ENCODE measurements at regions not wholly inside any gene's neighbourhood (a gene's known extent, or its start where the extent isn't known, plus 50 kb on each side); places are given as distances from the start of the nearest gene placed in this dataset.
A peak's percentile ranks its signal among the peaks of the same experiment; 100 is the strongest.

DNA sequence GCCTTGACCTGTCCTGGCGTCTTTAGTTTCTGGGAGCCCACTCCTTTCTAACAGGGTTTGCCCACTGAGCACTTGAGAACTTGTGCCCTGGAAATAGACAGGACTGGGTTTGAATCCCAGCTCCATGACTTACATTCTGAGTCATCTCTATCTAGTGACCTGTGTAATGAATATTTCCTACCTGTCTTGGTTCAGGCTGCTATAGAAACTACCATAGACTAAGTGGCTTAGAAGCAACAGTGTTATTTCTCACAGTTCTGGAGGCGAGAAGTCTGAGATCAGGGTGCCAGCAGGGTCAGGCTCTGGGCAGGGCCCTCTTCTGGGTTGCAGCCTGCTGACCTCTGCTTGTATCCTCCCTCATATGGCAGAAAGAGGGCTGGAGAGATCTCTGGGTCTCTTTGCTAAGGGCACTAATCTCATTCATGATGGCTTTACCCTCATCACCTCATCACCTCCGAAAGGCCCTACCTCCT is 110.7 kb upstream of the DHX40 start (continued):
- TF ChIP-seq, protein P1, sequence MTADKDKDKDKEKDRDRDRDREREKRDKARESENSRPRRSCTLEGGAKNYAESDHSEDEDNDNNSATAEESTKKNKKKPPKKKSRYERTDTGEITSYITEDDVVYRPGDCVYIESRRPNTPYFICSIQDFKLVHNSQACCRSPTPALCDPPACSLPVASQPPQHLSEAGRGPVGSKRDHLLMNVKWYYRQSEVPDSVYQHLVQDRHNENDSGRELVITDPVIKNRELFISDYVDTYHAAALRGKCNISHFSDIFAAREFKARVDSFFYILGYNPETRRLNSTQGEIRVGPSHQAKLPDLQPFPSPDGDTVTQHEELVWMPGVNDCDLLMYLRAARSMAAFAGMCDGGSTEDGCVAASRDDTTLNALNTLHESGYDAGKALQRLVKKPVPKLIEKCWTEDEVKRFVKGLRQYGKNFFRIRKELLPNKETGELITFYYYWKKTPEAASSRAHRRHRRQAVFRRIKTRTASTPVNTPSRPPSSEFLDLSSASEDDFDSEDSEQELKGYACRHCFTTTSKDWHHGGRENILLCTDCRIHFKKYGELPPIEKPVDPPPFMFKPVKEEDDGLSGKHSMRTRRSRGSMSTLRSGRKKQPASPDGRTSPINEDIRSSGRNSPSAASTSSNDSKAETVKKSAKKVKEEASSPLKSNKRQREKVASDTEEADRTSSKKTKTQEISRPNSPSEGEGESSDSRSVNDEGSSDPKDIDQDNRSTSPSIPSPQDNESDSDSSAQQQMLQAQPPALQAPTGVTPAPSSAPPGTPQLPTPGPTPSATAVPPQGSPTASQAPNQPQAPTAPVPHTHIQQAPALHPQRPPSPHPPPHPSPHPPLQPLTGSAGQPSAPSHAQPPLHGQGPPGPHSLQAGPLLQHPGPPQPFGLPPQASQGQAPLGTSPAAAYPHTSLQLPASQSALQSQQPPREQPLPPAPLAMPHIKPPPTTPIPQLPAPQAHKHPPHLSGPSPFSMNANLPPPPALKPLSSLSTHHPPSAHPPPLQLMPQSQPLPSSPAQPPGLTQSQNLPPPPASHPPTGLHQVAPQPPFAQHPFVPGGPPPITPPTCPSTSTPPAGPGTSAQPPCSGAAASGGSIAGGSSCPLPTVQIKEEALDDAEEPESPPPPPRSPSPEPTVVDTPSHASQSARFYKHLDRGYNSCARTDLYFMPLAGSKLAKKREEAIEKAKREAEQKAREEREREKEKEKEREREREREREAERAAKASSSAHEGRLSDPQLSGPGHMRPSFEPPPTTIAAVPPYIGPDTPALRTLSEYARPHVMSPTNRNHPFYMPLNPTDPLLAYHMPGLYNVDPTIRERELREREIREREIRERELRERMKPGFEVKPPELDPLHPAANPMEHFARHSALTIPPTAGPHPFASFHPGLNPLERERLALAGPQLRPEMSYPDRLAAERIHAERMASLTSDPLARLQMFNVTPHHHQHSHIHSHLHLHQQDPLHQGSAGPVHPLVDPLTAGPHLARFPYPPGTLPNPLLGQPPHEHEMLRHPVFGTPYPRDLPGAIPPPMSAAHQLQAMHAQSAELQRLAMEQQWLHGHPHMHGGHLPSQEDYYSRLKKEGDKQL (CRISPR knock-in tag; IDR thresholded peaks at IDR 0.05; ENCODE audit: low read depth), result no peak
- TF ChIP-seq, protein P2, sequence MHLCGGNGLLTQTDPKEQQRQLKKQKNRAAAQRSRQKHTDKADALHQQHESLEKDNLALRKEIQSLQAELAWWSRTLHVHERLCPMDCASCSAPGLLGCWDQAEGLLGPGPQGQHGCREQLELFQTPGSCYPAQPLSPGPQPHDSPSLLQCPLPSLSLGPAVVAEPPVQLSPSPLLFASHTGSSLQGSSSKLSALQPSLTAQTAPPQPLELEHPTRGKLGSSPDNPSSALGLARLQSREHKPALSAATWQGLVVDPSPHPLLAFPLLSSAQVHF (CRISPR knock-in tag; IDR thresholded peaks at IDR 0.05), result no peak
- no peak for TF ChIP-seq CAMTA2 (CRISPR knock-in tag; IDR thresholded peaks at IDR 0.05; ENCODE audit: borderline replicate concordance)
- TF ChIP-seq, protein P3, sequence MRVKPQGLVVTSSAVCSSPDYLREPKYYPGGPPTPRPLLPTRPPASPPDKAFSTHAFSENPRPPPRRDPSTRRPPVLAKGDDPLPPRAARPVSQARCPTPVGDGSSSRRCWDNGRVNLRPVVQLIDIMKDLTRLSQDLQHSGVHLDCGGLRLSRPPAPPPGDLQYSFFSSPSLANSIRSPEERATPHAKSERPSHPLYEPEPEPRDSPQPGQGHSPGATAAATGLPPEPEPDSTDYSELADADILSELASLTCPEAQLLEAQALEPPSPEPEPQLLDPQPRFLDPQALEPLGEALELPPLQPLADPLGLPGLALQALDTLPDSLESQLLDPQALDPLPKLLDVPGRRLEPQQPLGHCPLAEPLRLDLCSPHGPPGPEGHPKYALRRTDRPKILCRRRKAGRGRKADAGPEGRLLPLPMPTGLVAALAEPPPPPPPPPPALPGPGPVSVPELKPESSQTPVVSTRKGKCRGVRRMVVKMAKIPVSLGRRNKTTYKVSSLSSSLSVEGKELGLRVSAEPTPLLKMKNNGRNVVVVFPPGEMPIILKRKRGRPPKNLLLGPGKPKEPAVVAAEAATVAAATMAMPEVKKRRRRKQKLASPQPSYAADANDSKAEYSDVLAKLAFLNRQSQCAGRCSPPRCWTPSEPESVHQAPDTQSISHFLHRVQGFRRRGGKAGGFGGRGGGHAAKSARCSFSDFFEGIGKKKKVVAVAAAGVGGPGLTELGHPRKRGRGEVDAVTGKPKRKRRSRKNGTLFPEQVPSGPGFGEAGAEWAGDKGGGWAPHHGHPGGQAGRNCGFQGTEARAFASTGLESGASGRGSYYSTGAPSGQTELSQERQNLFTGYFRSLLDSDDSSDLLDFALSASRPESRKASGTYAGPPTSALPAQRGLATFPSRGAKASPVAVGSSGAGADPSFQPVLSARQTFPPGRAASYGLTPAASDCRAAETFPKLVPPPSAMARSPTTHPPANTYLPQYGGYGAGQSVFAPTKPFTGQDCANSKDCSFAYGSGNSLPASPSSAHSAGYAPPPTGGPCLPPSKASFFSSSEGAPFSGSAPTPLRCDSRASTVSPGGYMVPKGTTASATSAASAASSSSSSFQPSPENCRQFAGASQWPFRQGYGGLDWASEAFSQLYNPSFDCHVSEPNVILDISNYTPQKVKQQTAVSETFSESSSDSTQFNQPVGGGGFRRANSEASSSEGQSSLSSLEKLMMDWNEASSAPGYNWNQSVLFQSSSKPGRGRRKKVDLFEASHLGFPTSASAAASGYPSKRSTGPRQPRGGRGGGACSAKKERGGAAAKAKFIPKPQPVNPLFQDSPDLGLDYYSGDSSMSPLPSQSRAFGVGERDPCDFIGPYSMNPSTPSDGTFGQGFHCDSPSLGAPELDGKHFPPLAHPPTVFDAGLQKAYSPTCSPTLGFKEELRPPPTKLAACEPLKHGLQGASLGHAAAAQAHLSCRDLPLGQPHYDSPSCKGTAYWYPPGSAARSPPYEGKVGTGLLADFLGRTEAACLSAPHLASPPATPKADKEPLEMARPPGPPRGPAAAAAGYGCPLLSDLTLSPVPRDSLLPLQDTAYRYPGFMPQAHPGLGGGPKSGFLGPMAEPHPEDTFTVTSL (CRISPR knock-in tag; IDR thresholded peaks at IDR 0.05; ENCODE audit: borderline replicate concordance), result 0 out of 2 replicates have a peak, but pooled peaks have one; percentile 18
- 0 out of 2 replicates have a peak, but pooled peaks have one; percentile 12 for TF ChIP-seq ZNF614 (CRISPR knock-in tag; IDR thresholded peaks at IDR 0.05; ENCODE audit: borderline replicate concordance)
- TF ChIP-seq THYN1 (CRISPR knock-in tag; IDR thresholded peaks at IDR 0.05; ENCODE audit: borderline replicate concordance, low read depth), result no peak
- 0 out of 2 replicates have a peak, but pooled peaks have one; percentile 59 for TF ChIP-seq ZBTB42 (CRISPR knock-in tag; IDR thresholded peaks at IDR 0.05)
- no peak for TF ChIP-seq FOXK2 (IDR thresholded peaks at IDR 0.05)
- no peak for TF ChIP-seq ZKSCAN8 (CRISPR knock-in tag; IDR thresholded peaks at IDR 0.05; ENCODE audit: borderline replicate concordance)
- TF ChIP-seq PHF21A (CRISPR knock-in tag; IDR thresholded peaks at IDR 0.05), result 0 out of 2 replicates have a peak, but pooled peaks have one; percentile 15
- TF ChIP-seq, protein P4, sequence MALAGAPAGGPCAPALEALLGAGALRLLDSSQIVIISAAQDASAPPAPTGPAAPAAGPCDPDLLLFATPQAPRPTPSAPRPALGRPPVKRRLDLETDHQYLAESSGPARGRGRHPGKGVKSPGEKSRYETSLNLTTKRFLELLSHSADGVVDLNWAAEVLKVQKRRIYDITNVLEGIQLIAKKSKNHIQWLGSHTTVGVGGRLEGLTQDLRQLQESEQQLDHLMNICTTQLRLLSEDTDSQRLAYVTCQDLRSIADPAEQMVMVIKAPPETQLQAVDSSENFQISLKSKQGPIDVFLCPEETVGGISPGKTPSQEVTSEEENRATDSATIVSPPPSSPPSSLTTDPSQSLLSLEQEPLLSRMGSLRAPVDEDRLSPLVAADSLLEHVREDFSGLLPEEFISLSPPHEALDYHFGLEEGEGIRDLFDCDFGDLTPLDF (CRISPR knock-in tag; IDR thresholded peaks at IDR 0.05), result no peak
- no peak for TF ChIP-seq ZNF33A (CRISPR knock-in tag; IDR thresholded peaks at IDR 0.05; ENCODE audit: borderline replicate concordance)
- no peak for TF ChIP-seq NR2F2 (IDR thresholded peaks at IDR 0.05; ENCODE audit: borderline replicate concordance, low read depth)
- no peak for TF ChIP-seq HNRNPL (IDR thresholded peaks at IDR 0.05; ENCODE audit: low read depth, low read length)
- TF ChIP-seq, protein P5, sequence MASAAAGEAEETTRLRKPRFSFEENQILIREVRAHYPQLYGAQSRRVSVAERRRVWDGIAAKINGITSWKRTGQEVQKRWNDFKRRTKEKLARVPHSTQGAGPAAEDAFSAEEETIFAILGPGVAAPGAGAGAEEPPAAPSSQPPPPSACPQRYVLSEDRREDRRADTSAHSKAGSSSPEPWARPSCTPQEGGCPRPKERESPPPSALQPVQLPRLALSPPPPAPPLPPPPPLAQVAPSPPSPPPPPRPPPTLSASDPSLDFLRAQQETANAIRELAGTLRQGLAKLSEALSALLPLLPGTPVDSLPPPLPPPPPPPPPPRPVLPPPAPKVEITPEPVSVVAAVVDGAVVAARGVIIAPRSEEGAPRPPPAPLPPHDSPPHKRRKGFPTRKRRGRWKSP (CRISPR knock-in tag; IDR thresholded peaks at IDR 0.05), result 0 out of 2 replicates have a peak, but pooled peaks have one; percentile 30
